ENCODE measurements at regions not wholly inside any gene's neighbourhood (a gene's known extent, or its start where the extent isn't known, plus 50 kb on each side); places are given as distances from the start of the nearest gene placed in this dataset.

GRCh38 chr12:59858508-59859170 is 262.8 kb downstream of the SLC16A7 start:
- no peak overlapping the region for H3K23ac ChIP-seq (ENCODE audit: low read length)
- H3K4ac ChIP-seq (ENCODE audit: low read depth, low read length), result no peak overlapping the region
- no peak overlapping the region for H3K4me2 ChIP-seq (ENCODE audit: low read length)
- H2AK5ac ChIP-seq (ENCODE audit: low read length), result no peak overlapping the region
- DNase-seq, result no peak
- H4K8ac ChIP-seq (ENCODE audit: low read depth, low read length), result no peak overlapping the region
- H2BK5ac ChIP-seq (ENCODE audit: low read length), result no peak overlapping the region
- no peak overlapping the region for H3K27ac ChIP-seq (ENCODE audit: low read depth, low read length)
- no peak overlapping the region for H3K56ac ChIP-seq (ENCODE audit: low read length)
- WGBS (ENCODE audit: extremely low coverage, insufficient coverage, low lambda C conversion rate), result no CpG with 5 or more reads among the region's 2 CpGs
- no peaks in the 10 kb centered on the region for H3K79me1 ChIP-seq (ENCODE audit: low read length)
- H3K36me3 ChIP-seq (ENCODE audit: control insufficient read depth, insufficient read depth, low read length), result no peaks in the 10 kb centered on the region
- no peak overlapping the region for H4K5ac ChIP-seq (ENCODE audit: low read length)
- H3K27me3 ChIP-seq (ENCODE audit: insufficient read depth, low read length, poor library complexity), result no peaks in the 10 kb centered on the region
- H3K9ac ChIP-seq (ENCODE audit: low read length), result no peak overlapping the region
- no peaks in the 10 kb centered on the region for H3K4me1 ChIP-seq (ENCODE audit: control insufficient read depth, low read depth, low read length)
- no peak overlapping the region for H3K4me3 ChIP-seq (ENCODE audit: low read length)
- no peak overlapping the region for H2BK120ac ChIP-seq (ENCODE audit: low read depth, low read length)
- H3K18ac ChIP-seq (ENCODE audit: low read length), result no peak overlapping the region
- H2BK15ac ChIP-seq (replicated peaks; ENCODE audit: low read depth), result no peak overlapping the region
- no peaks in the 10 kb centered on the region for H3K79me2 ChIP-seq (ENCODE audit: control insufficient read depth, insufficient read depth, low read length)

GRCh38 chr12:59859171-59859510 is 263.3 kb downstream of the SLC16A7 start:
- Histone ChIP-seq H2BK5ac (ENCODE audit: low read length) (no peak overlapping the region), H4K5ac (ENCODE audit: low read length) (no peak overlapping the region), H2BK120ac (ENCODE audit: low read depth, low read length) (no peak overlapping the region), H3K18ac (ENCODE audit: low read length) (no peak overlapping the region), H4K8ac (ENCODE audit: low read depth, low read length) (no peak overlapping the region), H3K27me3 (ENCODE audit: insufficient read depth, low read length, poor library complexity) (no peaks in the 10 kb centered on the region), H3K79me1 (ENCODE audit: low read length) (no peaks in the 10 kb centered on the region), H2BK15ac (replicated peaks; ENCODE audit: low read depth) (no peak overlapping the region), H3K79me2 (ENCODE audit: control insufficient read depth, insufficient read depth, low read length) (no peaks in the 10 kb centered on the region), H3K4me1 (ENCODE audit: control insufficient read depth, low read depth, low read length) (no peaks in the 10 kb centered on the region), H3K27ac (ENCODE audit: low read depth, low read length) (no peak overlapping the region), H3K23ac (ENCODE audit: low read length) (no peak overlapping the region), H3K4me2 (ENCODE audit: low read length) (no peak overlapping the region), H3K56ac (ENCODE audit: low read length) (no peak overlapping the region), H2AK5ac (ENCODE audit: low read length) (no peak overlapping the region), H3K4ac (ENCODE audit: low read depth, low read length) (no peak overlapping the region), H3K36me3 (ENCODE audit: control insufficient read depth, insufficient read depth, low read length) (no peaks in the 10 kb centered on the region), H3K4me3 (ENCODE audit: low read length) (no peak overlapping the region), H3K9ac (ENCODE audit: low read length) (no peak overlapping the region)
- DNase-seq, result no peak
- WGBS (ENCODE audit: extremely low coverage, insufficient coverage, low lambda C conversion rate), result no CpG with 5 or more reads among the region's 1 CpG

- H3K23ac ChIP-seq (ENCODE audit: low read length), result no peak overlapping the region
These were observed 265.8 kb downstream of the SLC16A7 start for GRCh38 chr12:59861635-59862034.

GRCh38 chr12:59867055-59867454 is 271.2 kb downstream of the SLC16A7 start:
- Histone ChIP-seq H4K8ac (ENCODE audit: low read depth, low read length) (no peak overlapping the region), H3K9ac (ENCODE audit: low read length) (no peak overlapping the region), H3K27ac (ENCODE audit: low read depth, low read length) (no peak overlapping the region), H3K56ac (ENCODE audit: low read length) (no peak overlapping the region), H2BK15ac (replicated peaks; ENCODE audit: low read depth) (no peak overlapping the region), H2AK5ac (ENCODE audit: low read length) (no peak overlapping the region), H4K5ac (ENCODE audit: low read length) (no peak overlapping the region), H3K4ac (ENCODE audit: low read depth, low read length) (no peak overlapping the region), H2BK5ac (ENCODE audit: low read length) (no peak overlapping the region), H3K4me2 (ENCODE audit: low read length) (no peak overlapping the region), H3K36me3 (ENCODE audit: control insufficient read depth, insufficient read depth, low read length) (no peaks in the 10 kb centered on the region), H3K23ac (ENCODE audit: low read length) (no peak overlapping the region), H3K79me2 (ENCODE audit: control insufficient read depth, insufficient read depth, low read length) (no peaks in the 10 kb centered on the region), H3K27me3 (ENCODE audit: insufficient read depth, low read length, poor library complexity) (no peaks in the 10 kb centered on the region), H3K18ac (ENCODE audit: low read length) (no peak overlapping the region), H3K79me1 (ENCODE audit: low read length) (no peaks in the 10 kb centered on the region), H2BK120ac (ENCODE audit: low read depth, low read length) (no peak overlapping the region), H3K4me3 (ENCODE audit: low read length) (no peak overlapping the region), H3K4me1 (ENCODE audit: control insufficient read depth, low read depth, low read length) (no peaks in the 10 kb centered on the region)
- DNase-seq, result no peak
- WGBS (ENCODE audit: extremely low coverage, insufficient coverage, low lambda C conversion rate), result no CpG with 5 or more reads among the region's 1 CpG

More at GRCh38 chr12:59861635-59862034, 265.8 kb downstream of the SLC16A7 start:
- Histone ChIP-seq H4K8ac (ENCODE audit: low read depth, low read length) (no peak overlapping the region), H3K36me3 (ENCODE audit: control insufficient read depth, insufficient read depth, low read length) (no peaks in the 10 kb centered on the region), H2AK5ac (ENCODE audit: low read length) (no peak overlapping the region), H4K5ac (ENCODE audit: low read length) (no peak overlapping the region), H3K79me1 (ENCODE audit: low read length) (no peaks in the 10 kb centered on the region), H3K27me3 (ENCODE audit: insufficient read depth, low read length, poor library complexity) (no peaks in the 10 kb centered on the region), H2BK15ac (replicated peaks; ENCODE audit: low read depth) (no peak overlapping the region), H3K18ac (ENCODE audit: low read length) (no peak overlapping the region), H2BK120ac (ENCODE audit: low read depth, low read length) (no peak overlapping the region), H3K79me2 (ENCODE audit: control insufficient read depth, insufficient read depth, low read length) (no peaks in the 10 kb centered on the region), H3K4me2 (ENCODE audit: low read length) (no peak overlapping the region), H3K4me1 (ENCODE audit: control insufficient read depth, low read depth, low read length) (no peaks in the 10 kb centered on the region), H3K4me3 (ENCODE audit: low read length) (no peak overlapping the region), H3K9ac (ENCODE audit: low read length) (no peak overlapping the region), H2BK5ac (ENCODE audit: low read length) (no peak overlapping the region), H3K27ac (ENCODE audit: low read depth, low read length) (no peak overlapping the region), H3K4ac (ENCODE audit: low read depth, low read length) (no peak overlapping the region), H3K56ac (ENCODE audit: low read length) (no peak overlapping the region)
- DNase-seq, result no peak
- WGBS (ENCODE audit: extremely low coverage, insufficient coverage, low lambda C conversion rate), result no CpG with 5 or more reads among the region's 3 CpGs

- Histone ChIP-seq H3K4me2 (ENCODE audit: low read length) (no peak overlapping the region), H3K4me1 (ENCODE audit: control insufficient read depth, low read depth, low read length) (no peaks in the 10 kb centered on the region), H3K4ac (ENCODE audit: low read depth, low read length) (no peak overlapping the region), H3K36me3 (ENCODE audit: control insufficient read depth, insufficient read depth, low read length) (no peaks in the 10 kb centered on the region), H3K79me2 (ENCODE audit: control insufficient read depth, insufficient read depth, low read length) (no peaks in the 10 kb centered on the region), H4K8ac (ENCODE audit: low read depth, low read length) (no peak overlapping the region), H3K9ac (ENCODE audit: low read length) (no peak overlapping the region), H3K27me3 (ENCODE audit: insufficient read depth, low read length, poor library complexity) (no peaks in the 10 kb centered on the region), H3K23ac (ENCODE audit: low read length) (no peak overlapping the region), H3K18ac (ENCODE audit: low read length) (no peak overlapping the region), H3K27ac (ENCODE audit: low read depth, low read length) (no peak overlapping the region), H3K56ac (ENCODE audit: low read length) (no peak overlapping the region), H3K79me1 (ENCODE audit: low read length) (no peaks in the 10 kb centered on the region), H3K4me3 (ENCODE audit: low read length) (no peak overlapping the region), H4K5ac (ENCODE audit: low read length) (no peak overlapping the region), H2AK5ac (ENCODE audit: low read length) (no peak overlapping the region), H2BK15ac (replicated peaks; ENCODE audit: low read depth) (no peak overlapping the region), H2BK5ac (ENCODE audit: low read length) (no peak overlapping the region), H2BK120ac (ENCODE audit: low read depth, low read length) (no peak overlapping the region)
- WGBS (ENCODE audit: extremely low coverage, insufficient coverage, low lambda C conversion rate), result no CpG with 5 or more reads among the region's 2 CpGs
- no peak for DNase-seq
These were observed 271.9 kb downstream of the SLC16A7 start for GRCh38 chr12:59867689-59868088.

GRCh38 chr12:59871779-59872178 is 275.9 kb downstream of the SLC16A7 start:
- Histone ChIP-seq H4K5ac (ENCODE audit: low read length) (no peak overlapping the region), H2AK5ac (ENCODE audit: low read length) (no peak overlapping the region), H3K27ac (ENCODE audit: low read depth, low read length) (no peak overlapping the region), H3K9ac (ENCODE audit: low read length) (no peak overlapping the region), H3K4ac (ENCODE audit: low read depth, low read length) (no peak overlapping the region), H3K79me2 (ENCODE audit: control insufficient read depth, insufficient read depth, low read length) (no peaks in the 10 kb centered on the region), H3K23ac (ENCODE audit: low read length) (no peak overlapping the region), H3K4me2 (ENCODE audit: low read length) (no peak overlapping the region), H3K27me3 (ENCODE audit: insufficient read depth, low read length, poor library complexity) (no peaks in the 10 kb centered on the region), H3K18ac (ENCODE audit: low read length) (no peak overlapping the region), H4K8ac (ENCODE audit: low read depth, low read length) (no peak overlapping the region), H3K56ac (ENCODE audit: low read length) (no peak overlapping the region), H3K36me3 (ENCODE audit: control insufficient read depth, insufficient read depth, low read length) (no peaks in the 10 kb centered on the region), H3K4me1 (ENCODE audit: control insufficient read depth, low read depth, low read length) (no peaks in the 10 kb centered on the region), H2BK120ac (ENCODE audit: low read depth, low read length) (no peak overlapping the region), H3K4me3 (ENCODE audit: low read length) (no peak overlapping the region), H3K79me1 (ENCODE audit: low read length) (no peaks in the 10 kb centered on the region), H2BK5ac (ENCODE audit: low read length) (no peak overlapping the region), H2BK15ac (replicated peaks; ENCODE audit: low read depth) (no peak overlapping the region)
- no CpG with 5 or more reads among the region's 2 CpGs for WGBS (ENCODE audit: extremely low coverage, insufficient coverage, low lambda C conversion rate)
- no peak for DNase-seq
